ENCODE measurements at regions not wholly inside any gene's neighbourhood (a gene's known extent, or its start where the extent isn't known, plus 50 kb on each side); places are given as distances from the start of the nearest gene placed in this dataset.

GRCh38 chr6:42505385-42505718 is 53.6 kb upstream of the TRERF1 start:
- Histone ChIP-seq H3K36me3 (ENCODE audit: control insufficient read depth in 1 of 2, insufficient read depth in 2 of 2, low read depth in 1 of 2, low read length in 2 of 2) (no peaks in the 10 kb centered on the region), H3K14ac (ENCODE audit: low read length in 2 of 2) (no peak overlapping the region), H3K27ac (ENCODE audit: low read length, poor library complexity, severe bottlenecking) (no peak overlapping the region), H3K4me2 (ENCODE audit: low read length, poor library complexity, severe bottlenecking) (no peak overlapping the region), H3K4ac (ENCODE audit: low read depth in 1 of 2, low read length in 2 of 2) (no peak overlapping the region), H3K9ac (ENCODE audit: low read length) (peak overlapping the region; percentile 68), H3K18ac (ENCODE audit: low read depth in 1 of 2, low read length in 2 of 2) (no peak overlapping the region), H3K23ac (ENCODE audit: low read length in 2 of 2) (no peak overlapping the region), H2BK5ac (ENCODE audit: low read depth, low read length, poor library complexity, severe bottlenecking) (no peak overlapping the region), H2BK15ac (ENCODE audit: low read depth, poor library complexity, severe bottlenecking) (no peak overlapping the region), H2AFZ (ENCODE audit: low read depth, low read length) (no peak overlapping the region), H3K27me3 (ENCODE audit: control insufficient read depth in 1 of 2, insufficient read depth in 1 of 2, low read length in 2 of 2) (no peaks in the 10 kb centered on the region), H4K91ac (ENCODE audit: low read length) (no peak overlapping the region), H3K4me1 (ENCODE audit: control insufficient read depth, insufficient read depth, low read depth, low read length) (no peaks in the 10 kb centered on the region), H2BK12ac (ENCODE audit: low read length in 2 of 2) (no peak overlapping the region), H3K79me1 (replicated peaks; ENCODE audit: low read length, poor library complexity, severe bottlenecking) (no peaks in the 10 kb centered on the region), H2AK5ac (ENCODE audit: low read length, severe bottlenecking) (no peak overlapping the region), H3K9me3 (ENCODE audit: control insufficient read depth, low read length) (no peaks in the 10 kb centered on the region), H3K4me3 (ENCODE audit: insufficient read depth in 1 of 2, low read depth in 1 of 2, low read length in 2 of 2) (no peak overlapping the region), H2BK120ac (ENCODE audit: low read depth, low read length) (no peak overlapping the region), H4K8ac (ENCODE audit: low read length) (no peak overlapping the region)
- DNase-seq: peak; percentile 21
- no CpG with 5 or more reads among the region's 1 CpG for WGBS

- Histone ChIP-seq H2BK120ac (ENCODE audit: low read depth, low read length) (no peak overlapping the region), H4K8ac (ENCODE audit: low read length) (no peak overlapping the region), H2BK15ac (ENCODE audit: low read depth, poor library complexity, severe bottlenecking) (no peak overlapping the region), H3K36me3 (ENCODE audit: control insufficient read depth in 1 of 2, insufficient read depth in 2 of 2, low read depth in 1 of 2, low read length in 2 of 2) (no peaks in the 10 kb centered on the region), H4K91ac (ENCODE audit: low read length) (no peak overlapping the region), H3K27me3 (ENCODE audit: control insufficient read depth in 1 of 2, insufficient read depth in 1 of 2, low read length in 2 of 2) (no peaks in the 10 kb centered on the region), H3K9me3 (ENCODE audit: control insufficient read depth, low read length) (no peaks in the 10 kb centered on the region), H2BK12ac (ENCODE audit: low read length in 2 of 2) (no peak overlapping the region), H3K9ac (ENCODE audit: low read length) (no peak overlapping the region), H3K4me3 (ENCODE audit: insufficient read depth in 1 of 2, low read depth in 1 of 2, low read length in 2 of 2) (no peak overlapping the region), H3K4me1 (ENCODE audit: control insufficient read depth, insufficient read depth, low read depth, low read length) (no peaks in the 10 kb centered on the region), H3K23ac (ENCODE audit: low read length in 2 of 2) (no peak overlapping the region), H3K4ac (ENCODE audit: low read depth in 1 of 2, low read length in 2 of 2) (no peak overlapping the region), H3K4me2 (ENCODE audit: low read length, poor library complexity, severe bottlenecking) (no peak overlapping the region), H2AFZ (ENCODE audit: low read depth, low read length) (no peak overlapping the region), H3K14ac (ENCODE audit: low read length in 2 of 2) (no peak overlapping the region), H2BK5ac (ENCODE audit: low read depth, low read length, poor library complexity, severe bottlenecking) (no peak overlapping the region), H3K18ac (ENCODE audit: low read depth in 1 of 2, low read length in 2 of 2) (no peak overlapping the region), H3K79me1 (replicated peaks; ENCODE audit: low read length, poor library complexity, severe bottlenecking) (no peaks in the 10 kb centered on the region), H3K27ac (ENCODE audit: low read length, poor library complexity, severe bottlenecking) (no peak overlapping the region), H2AK5ac (ENCODE audit: low read length, severe bottlenecking) (no peak overlapping the region)
- WGBS: 100% methylated on average over 1 of the region's 3 CpGs
- DNase-seq: no peak
These were observed 52.2 kb upstream of the TRERF1 start for GRCh38 chr6:42503894-42504293.

GRCh38 chr6:42502990-42503389 is 51.3 kb upstream of the TRERF1 start:
- no peak for DNase-seq
- no peak overlapping the region for H3K23ac ChIP-seq (ENCODE audit: low read length in 2 of 2)
- H2BK15ac ChIP-seq (ENCODE audit: low read depth, poor library complexity, severe bottlenecking): no peak overlapping the region
- no peaks in the 10 kb centered on the region for H3K27me3 ChIP-seq (ENCODE audit: control insufficient read depth in 1 of 2, insufficient read depth in 1 of 2, low read length in 2 of 2)
- no peak overlapping the region for H3K18ac ChIP-seq (ENCODE audit: low read depth in 1 of 2, low read length in 2 of 2)
- H2BK5ac ChIP-seq (ENCODE audit: low read depth, low read length, poor library complexity, severe bottlenecking): no peak overlapping the region
- no peak overlapping the region for H4K8ac ChIP-seq (ENCODE audit: low read length)
- no peak overlapping the region for H2AK5ac ChIP-seq (ENCODE audit: low read length, severe bottlenecking)
- H3K9ac ChIP-seq (ENCODE audit: low read length): no peak overlapping the region
- no peak overlapping the region for H4K91ac ChIP-seq (ENCODE audit: low read length)
- no peak overlapping the region for H3K14ac ChIP-seq (ENCODE audit: low read length in 2 of 2)
- no peak overlapping the region for H2BK120ac ChIP-seq (ENCODE audit: low read depth, low read length)
- no peak overlapping the region for H2BK12ac ChIP-seq (ENCODE audit: low read length in 2 of 2)
- no peak overlapping the region for H2AFZ ChIP-seq (ENCODE audit: low read depth, low read length)
- H3K4me1 ChIP-seq (ENCODE audit: control insufficient read depth, insufficient read depth, low read depth, low read length): no peaks in the 10 kb centered on the region
- no peak overlapping the region for H3K27ac ChIP-seq (ENCODE audit: low read length, poor library complexity, severe bottlenecking)
- WGBS: 89% methylated on average over 3 of the region's 3 CpGs
- no peaks in the 10 kb centered on the region for H3K36me3 ChIP-seq (ENCODE audit: control insufficient read depth in 1 of 2, insufficient read depth in 2 of 2, low read depth in 1 of 2, low read length in 2 of 2)
- no peak overlapping the region for H3K4me2 ChIP-seq (ENCODE audit: low read length, poor library complexity, severe bottlenecking)
- no peaks in the 10 kb centered on the region for H3K79me1 ChIP-seq (replicated peaks; ENCODE audit: low read length, poor library complexity, severe bottlenecking)
- no peak overlapping the region for H3K4ac ChIP-seq (ENCODE audit: low read depth in 1 of 2, low read length in 2 of 2)
- no peak overlapping the region for H3K4me3 ChIP-seq (ENCODE audit: insufficient read depth in 1 of 2, low read depth in 1 of 2, low read length in 2 of 2)
- H3K9me3 ChIP-seq (ENCODE audit: control insufficient read depth, low read length): no peaks in the 10 kb centered on the region

GRCh38 chr6:42502127-42502526 is 50.4 kb upstream of the TRERF1 start:
- Histone ChIP-seq H3K36me3 (ENCODE audit: control insufficient read depth in 1 of 2, insufficient read depth in 2 of 2, low read depth in 1 of 2, low read length in 2 of 2) (no peaks in the 10 kb centered on the region), H3K18ac (ENCODE audit: low read depth in 1 of 2, low read length in 2 of 2) (no peak overlapping the region), H2BK5ac (ENCODE audit: low read depth, low read length, poor library complexity, severe bottlenecking) (no peak overlapping the region), H3K9ac (ENCODE audit: low read length) (no peak overlapping the region), H3K4me3 (ENCODE audit: insufficient read depth in 1 of 2, low read depth in 1 of 2, low read length in 2 of 2) (no peak overlapping the region), H3K4me2 (ENCODE audit: low read length, poor library complexity, severe bottlenecking) (no peak overlapping the region), H4K8ac (ENCODE audit: low read length) (no peak overlapping the region), H3K4me1 (ENCODE audit: control insufficient read depth, insufficient read depth, low read depth, low read length) (no peaks in the 10 kb centered on the region), H2BK120ac (ENCODE audit: low read depth, low read length) (no peak overlapping the region), H3K23ac (ENCODE audit: low read length in 2 of 2) (no peak overlapping the region), H3K79me1 (replicated peaks; ENCODE audit: low read length, poor library complexity, severe bottlenecking) (no peaks in the 10 kb centered on the region), H3K14ac (ENCODE audit: low read length in 2 of 2) (no peak overlapping the region), H2BK15ac (ENCODE audit: low read depth, poor library complexity, severe bottlenecking) (no peak overlapping the region), H4K91ac (ENCODE audit: low read length) (no peak overlapping the region), H3K27me3 (ENCODE audit: control insufficient read depth in 1 of 2, insufficient read depth in 1 of 2, low read length in 2 of 2) (no peaks in the 10 kb centered on the region), H2AK5ac (ENCODE audit: low read length, severe bottlenecking) (no peak overlapping the region), H2BK12ac (ENCODE audit: low read length in 2 of 2) (no peak overlapping the region), H3K27ac (ENCODE audit: low read length, poor library complexity, severe bottlenecking) (no peak overlapping the region), H3K9me3 (ENCODE audit: control insufficient read depth, low read length) (no peaks in the 10 kb centered on the region), H2AFZ (ENCODE audit: low read depth, low read length) (no peak overlapping the region), H3K4ac (ENCODE audit: low read depth in 1 of 2, low read length in 2 of 2) (no peak overlapping the region)
- 100% methylated on average over 1 of the region's 1 CpG for WGBS
- DNase-seq: no peak

Data from mesenchymal stem cell (in vitro differentiated cells and primary cell).